ENCODE measurements at regions not wholly inside any gene's neighbourhood (a gene's known extent, or its start where the extent isn't known, plus 50 kb on each side); places are given as distances from the start of the nearest gene placed in this dataset.

- CTCF ChIA-PET: no interaction called here
- no peaks in the 10 kb centered on the region for H3K4me1 ChIP-seq
- POLR2A ChIA-PET: no interaction called here
- Mint-ChIP-seq H3K27me3 (ENCODE audit: insufficient read depth, unreplicated experiment) (peaks cover 10% of the 10 kb centered on the region), H3K36me3 (ENCODE audit: insufficient read depth, unreplicated experiment) (no peaks in the 10 kb centered on the region), H3K27ac (ENCODE audit: unreplicated experiment) (no peak overlapping the region), H3K4me3 (ENCODE audit: unreplicated experiment) (no peak overlapping the region), H3K4me1 (ENCODE audit: low read depth, unreplicated experiment) (no peaks in the 10 kb centered on the region), H3K9me3 (ENCODE audit: unreplicated experiment) (peaks cover 17% of the 10 kb centered on the region)
- H3K9me3 ChIP-seq: peaks cover 3% of the 10 kb centered on the region; the same call in 1 of the 2 replicates
- H3K27me3 ChIP-seq (replicated peaks; ENCODE audit: control insufficient read depth, insufficient read depth, low read length): no peaks in the 10 kb centered on the region
- BruUV-seq (replicated peaks): no TSS peak
- DNase-seq: no peak
- no peak for TF ChIP-seq CTCF (IDR thresholded peaks at IDR 0.05; ENCODE audit: insufficient read depth in 1 of 2, low read depth in 1 of 2, low read length in 1 of 2, severe bottlenecking in 1 of 2, unreplicated experiment in 1 of 2)
- H3K4me3 ChIP-seq (ENCODE audit: low read depth, low read length): no peak overlapping the region
- intact Hi-C loops (cut with micrococcal nuclease; ENCODE audit: unreplicated experiment): no loop called here
- no peaks in the 10 kb centered on the region for H3K36me3 ChIP-seq (ENCODE audit: control insufficient read depth, insufficient read depth, low read length)
Observed at GRCh38 chr2:23107327-23107941, 277.5 kb upstream of the KLHL29 start.

- H3K4me1 Mint-ChIP-seq (ENCODE audit: low read depth, unreplicated experiment): no peaks in the 10 kb centered on the region
- intact Hi-C loops (cut with micrococcal nuclease; ENCODE audit: unreplicated experiment): no loop called here
- H3K27ac Mint-ChIP-seq (ENCODE audit: unreplicated experiment): no peak overlapping the region
- no peaks in the 10 kb centered on the region for H3K4me1 ChIP-seq
- CTCF ChIA-PET: no interaction called here
- TF ChIP-seq CTCF (IDR thresholded peaks at IDR 0.05; ENCODE audit: insufficient read depth in 1 of 2, low read depth in 1 of 2, low read length in 1 of 2, severe bottlenecking in 1 of 2, unreplicated experiment in 1 of 2): no peak
- no peaks in the 10 kb centered on the region for H3K36me3 ChIP-seq (ENCODE audit: control insufficient read depth, insufficient read depth, low read length)
- H3K27me3 ChIP-seq (replicated peaks; ENCODE audit: control insufficient read depth, insufficient read depth, low read length): no peaks in the 10 kb centered on the region
- H3K4me3 Mint-ChIP-seq (ENCODE audit: unreplicated experiment): no peak overlapping the region
- H3K9me3 Mint-ChIP-seq (ENCODE audit: unreplicated experiment): peaks cover 17% of the 10 kb centered on the region
- no peak for DNase-seq
- no TSS peak for BruUV-seq (replicated peaks)
- H3K4me3 ChIP-seq (ENCODE audit: low read depth, low read length): no peak overlapping the region
- peaks cover 3% of the 10 kb centered on the region; the same call in 1 of the 2 replicates for H3K9me3 ChIP-seq
- H3K27me3 Mint-ChIP-seq (ENCODE audit: insufficient read depth, unreplicated experiment): peaks cover 10% of the 10 kb centered on the region
- H3K36me3 Mint-ChIP-seq (ENCODE audit: insufficient read depth, unreplicated experiment): no peaks in the 10 kb centered on the region
- POLR2A ChIA-PET: no interaction called here
Observed at GRCh38 chr2:23111263-23111662, 273.7 kb upstream of the KLHL29 start.

GRCh38 chr2:23112517-23112916 is 272.5 kb upstream of the KLHL29 start:
- Histone ChIP-seq H3K4me3 (ENCODE audit: low read depth, low read length) (no peak overlapping the region), H3K9me3 (peaks cover 3% of the 10 kb centered on the region; the same call in 1 of the 2 replicates), H3K36me3 (ENCODE audit: control insufficient read depth, insufficient read depth, low read length) (no peaks in the 10 kb centered on the region), H3K27me3 (replicated peaks; ENCODE audit: control insufficient read depth, insufficient read depth, low read length) (no peaks in the 10 kb centered on the region), H3K4me1 (no peaks in the 10 kb centered on the region)
- intact Hi-C loops (cut with micrococcal nuclease; ENCODE audit: unreplicated experiment): no loop called here
- TF ChIP-seq CTCF (IDR thresholded peaks at IDR 0.05; ENCODE audit: insufficient read depth in 1 of 2, low read depth in 1 of 2, low read length in 1 of 2, severe bottlenecking in 1 of 2, unreplicated experiment in 1 of 2): no peak
- H3K4me3 Mint-ChIP-seq (ENCODE audit: unreplicated experiment): no peak overlapping the region
- DNase-seq: no peak
- peaks cover 17% of the 10 kb centered on the region for H3K9me3 Mint-ChIP-seq (ENCODE audit: unreplicated experiment)
- no peaks in the 10 kb centered on the region for H3K36me3 Mint-ChIP-seq (ENCODE audit: insufficient read depth, unreplicated experiment)
- no peaks in the 10 kb centered on the region for H3K4me1 Mint-ChIP-seq (ENCODE audit: low read depth, unreplicated experiment)
- no peak overlapping the region for H3K27ac Mint-ChIP-seq (ENCODE audit: unreplicated experiment)
- CTCF ChIA-PET: no interaction called here
- BruUV-seq (replicated peaks): no TSS peak
- H3K27me3 Mint-ChIP-seq (ENCODE audit: insufficient read depth, unreplicated experiment): peaks cover 13% of the 10 kb centered on the region
- POLR2A ChIA-PET: no interaction called here

Data from Caco-2 (cell line).